ENCODE measurements at regions not wholly inside any gene's neighbourhood (a gene's known extent, or its start where the extent isn't known, plus 50 kb on each side); places are given as distances from the start of the nearest gene placed in this dataset.
"Not testable (repeated sequence)": the region's sequence is repeated elsewhere in the genome, so short reads cannot be mapped to it uniquely, and the experiment has no call there.

GRCh38 chr5:104345222-104346016 is 782.8 kb upstream of the NUDT12 start:
- no peak for DNase-seq

- DNase-seq: no peak
These were observed 782.2 kb upstream of the NUDT12 start for GRCh38 chr5:104344809-104345208.

GRCh38 chr5:104327801-104328200 is 765.2 kb upstream of the NUDT12 start:
- DNase-seq: no peak

GRCh38 chr5:104326966-104327365 is 764.4 kb upstream of the NUDT12 start:
- no peak for DNase-seq

DNA sequence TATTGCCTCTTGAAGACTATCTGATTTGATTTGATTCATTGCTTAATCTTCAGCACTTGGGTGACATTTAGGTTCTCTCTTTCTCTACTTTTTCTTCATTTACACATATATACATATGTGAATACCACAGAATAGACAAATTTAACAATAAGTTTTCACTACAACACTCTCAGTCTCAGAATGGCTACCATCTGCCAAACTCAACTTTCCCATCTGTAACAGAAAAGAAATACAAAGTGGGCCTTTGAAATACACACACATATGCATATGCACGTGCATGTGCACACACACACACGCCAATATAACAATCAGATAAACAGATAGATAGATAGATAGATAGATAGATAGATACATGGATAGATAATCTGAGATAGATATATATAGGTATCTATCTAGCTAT is 762.8 kb upstream of the NUDT12 start:
- DNase-seq: no peak

GRCh38 chr5:104316676-104317075 is 754.1 kb upstream of the NUDT12 start:
- not testable (repeated sequence) for DNase-seq

DNA sequence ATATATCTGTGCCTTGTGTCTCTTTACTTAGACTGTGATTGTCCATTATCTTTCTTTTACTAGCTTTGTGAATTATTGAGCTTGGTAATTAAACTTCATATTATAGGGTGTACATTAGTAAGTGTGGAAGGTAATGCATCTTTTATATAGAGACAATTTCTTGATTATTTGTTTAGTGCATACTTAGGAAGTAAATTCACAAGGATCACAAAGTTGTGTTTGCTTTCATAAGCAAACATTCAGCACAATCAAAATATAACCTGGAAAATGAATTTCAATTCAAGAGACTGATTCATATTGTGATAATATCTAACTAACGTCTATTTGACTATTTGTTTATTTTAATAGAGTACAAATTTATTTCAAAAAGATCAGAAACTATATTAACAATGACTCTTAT is 749.9 kb upstream of the NUDT12 start:
- no peak for DNase-seq

DNA sequence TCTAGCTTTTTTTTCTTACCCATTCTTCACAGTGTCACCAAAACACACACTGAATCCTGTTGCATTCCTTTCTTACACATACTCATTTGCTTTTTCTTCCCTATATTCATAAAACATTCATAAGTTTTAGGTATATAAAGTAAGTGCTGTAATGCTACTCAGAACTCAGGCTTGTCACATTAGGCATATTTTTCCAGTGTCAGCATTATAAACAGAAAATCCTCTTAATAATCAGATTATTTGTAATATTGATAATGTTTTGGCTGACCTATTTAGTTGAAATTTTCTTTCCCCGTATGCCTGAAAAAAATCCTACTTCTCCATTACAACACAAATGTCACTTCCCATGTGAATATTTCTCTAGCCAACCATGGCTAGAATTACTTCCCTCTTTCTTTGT is 743.0 kb upstream of the NUDT12 start:
- no peak for DNase-seq

DNA sequence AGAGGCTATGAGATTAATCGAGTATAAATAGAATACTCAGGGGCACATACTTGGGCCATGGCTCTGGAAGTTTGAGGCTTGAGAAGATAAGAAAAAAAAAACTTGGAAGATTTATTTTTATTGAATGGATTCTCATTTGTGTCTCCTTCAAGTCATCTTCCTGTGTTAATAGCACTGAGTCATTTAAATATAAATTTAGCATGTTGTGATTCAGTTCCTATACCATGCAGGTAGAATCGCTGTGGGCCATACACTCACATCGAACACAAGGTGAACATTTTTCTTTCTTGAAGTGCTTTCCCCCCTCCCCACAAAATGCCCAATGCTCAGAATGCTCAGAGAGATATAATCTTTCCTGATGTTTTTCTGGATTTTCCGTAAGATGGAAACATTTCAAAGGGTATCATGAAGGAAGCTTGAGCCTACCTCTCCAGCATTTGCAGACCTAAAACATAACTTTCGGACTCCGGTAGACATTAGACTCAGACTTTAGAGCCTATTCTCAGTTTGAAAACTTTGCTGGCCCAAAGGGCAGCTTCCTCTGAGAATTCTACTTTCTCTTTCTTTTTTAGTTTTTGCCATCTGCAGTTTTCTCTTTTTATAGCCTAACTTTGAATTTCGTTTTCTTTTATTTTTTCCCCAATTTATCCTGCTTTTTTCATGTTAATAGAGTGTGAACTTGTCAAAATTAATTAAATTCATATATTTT is 737.6 kb upstream of the NUDT12 start:
- no peak for DNase-seq

- DNase-seq: no peak
These were observed 735.9 kb upstream of the NUDT12 start for GRCh38 chr5:104298518-104298917.

GRCh38 chr5:104297076-104297475 is 734.5 kb upstream of the NUDT12 start:
- DNase-seq: no peak

DNA sequence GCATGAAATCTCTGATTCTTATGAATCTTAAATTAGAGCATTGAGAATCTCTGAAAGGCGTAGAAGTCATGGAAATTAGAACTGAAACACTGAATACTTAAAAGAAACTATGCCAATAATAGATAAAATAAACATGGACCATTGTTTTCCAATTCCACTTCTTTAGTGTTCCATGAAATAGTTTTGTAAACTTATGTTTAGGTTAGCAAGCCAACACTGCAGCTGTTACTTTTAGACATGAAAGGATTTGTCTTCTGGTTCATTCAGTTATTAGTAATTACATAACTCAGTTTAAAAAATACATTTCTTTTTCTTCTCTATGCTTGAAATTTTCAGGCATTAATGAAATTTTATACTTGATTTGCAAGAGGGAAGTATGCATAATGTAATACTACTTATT is 733.4 kb upstream of the NUDT12 start:
- DNase-seq: no peak

DNA sequence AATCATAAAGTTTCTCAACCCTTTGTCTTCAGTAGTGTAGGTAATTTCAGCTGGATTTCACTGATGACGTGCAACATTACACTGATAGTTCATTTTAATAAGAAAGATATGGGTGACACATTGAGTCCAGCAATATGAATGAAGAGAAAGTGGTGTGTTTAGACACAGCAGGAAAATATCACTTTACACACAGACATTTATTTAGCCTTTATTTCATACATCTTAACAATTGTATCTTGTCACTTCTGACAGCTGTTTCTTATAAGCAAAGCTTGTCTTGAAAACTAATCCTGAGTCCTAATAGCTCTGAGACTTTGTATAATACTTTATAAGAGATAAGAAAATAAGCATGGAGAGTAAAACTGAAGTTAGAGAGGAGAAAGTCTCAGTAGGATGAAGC is 720.5 kb upstream of the NUDT12 start:
- no peak for DNase-seq

GRCh38 chr5:104273725-104274124 is 711.1 kb upstream of the NUDT12 start:
- DNase-seq: no peak

GRCh38 chr5:104267320-104268015 is 704.9 kb upstream of the NUDT12 start:
- no peak for DNase-seq

DNA sequence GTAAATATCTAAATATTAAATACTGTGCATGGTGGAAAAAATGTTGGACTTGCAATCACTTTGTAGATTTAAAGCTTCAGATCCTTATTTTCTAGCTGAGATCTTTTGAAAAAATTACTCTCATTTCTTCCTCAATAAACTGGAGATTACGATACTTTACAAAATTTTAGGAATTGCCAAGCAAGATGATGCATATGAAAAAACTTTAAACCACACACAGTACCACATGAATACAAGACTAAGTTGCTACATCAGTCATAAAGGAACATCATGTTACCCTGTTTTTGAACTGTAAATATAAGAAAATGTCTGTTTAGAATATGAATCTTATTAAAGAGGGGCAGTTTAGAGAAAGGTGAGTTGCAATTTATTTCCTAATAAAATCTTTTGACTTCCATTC is 703.6 kb upstream of the NUDT12 start:
- DNase-seq: no peak

GRCh38 chr5:104265531-104266140 is 703.0 kb upstream of the NUDT12 start:
- no peak for DNase-seq

- no peak for DNase-seq
These were observed 684.7 kb upstream of the NUDT12 start for GRCh38 chr5:104247260-104247659.

DNA sequence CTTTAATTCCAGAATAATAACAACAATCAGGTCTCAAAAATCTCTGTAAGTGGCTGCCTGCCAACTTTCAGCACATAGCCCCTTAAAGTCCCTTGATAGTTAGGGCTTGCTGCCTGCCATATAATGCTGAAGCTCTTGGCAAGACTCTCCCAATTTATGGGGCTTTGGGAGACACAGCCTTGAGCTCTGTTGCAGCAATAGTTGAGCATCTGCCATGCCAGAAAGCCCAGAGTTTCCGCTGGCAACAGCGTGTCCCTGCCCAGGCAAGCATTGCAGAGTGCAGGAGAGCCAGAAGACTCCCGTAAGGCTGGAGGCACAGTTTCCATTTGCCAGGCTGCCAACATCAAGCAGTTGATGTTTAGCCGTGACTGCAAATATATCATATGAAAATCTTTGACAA is 678.5 kb upstream of the NUDT12 start:
- DNase-seq: no peak

GRCh38 chr5:104237586-104237985 is 675.0 kb upstream of the NUDT12 start:
- DNase-seq: no peak

- no peak for DNase-seq
These were observed 661.5 kb upstream of the NUDT12 start for GRCh38 chr5:104223885-104224773.

DNA sequence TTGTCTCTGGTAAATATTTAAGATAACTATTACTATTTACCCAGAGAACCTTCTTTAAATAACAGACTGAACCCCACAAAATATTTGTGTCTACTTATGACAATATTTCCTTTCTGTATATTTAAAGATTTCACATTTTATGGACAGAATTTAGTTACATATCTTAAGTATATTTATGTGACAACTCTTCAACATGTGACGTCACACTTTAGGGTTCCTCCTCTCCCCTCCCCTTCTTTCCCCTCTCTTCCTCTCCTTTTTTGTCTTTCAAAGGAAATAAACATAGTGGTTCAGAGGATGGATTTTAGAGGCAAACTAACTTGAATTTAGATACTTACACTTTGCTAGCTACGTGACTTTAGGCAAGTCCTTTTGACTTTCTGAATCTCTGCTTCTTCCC is 655.6 kb upstream of the NUDT12 start:
- no peak for DNase-seq
